Endothelial cell of umbilical vein (primary cell): ENCODE measurements at regions not wholly inside any gene's neighbourhood (a gene's known extent, or its start where the extent isn't known, plus 50 kb on each side); places are given as distances from the start of the nearest gene placed in this dataset.
"Not testable (repeated sequence)": the region's sequence is repeated elsewhere in the genome, so short reads cannot be mapped to it uniquely, and the experiment has no call there.

Source experiments
- BruUV-seq: library from RNA; stranded (reverse); fragments of 400-500 nt; replicated peaks from 2 replicates; lab custom pipeline; 2021; lab: Mats Ljungman, UMichigan
- CTCF ChIA-PET: fragments of 300-600, 350-600 bp; sonication (Branson Sonifier 250); formaldehyde crosslinking; loops from one replicate; lab custom pipeline; 2021; ENCODE audit warnings: antibody characterized with exemption, inconsistent platforms; lab: Charles Lee
- POLR2A ChIA-PET: fragments of 300-600, 350-600 bp; sonication (Branson Sonifier 250); formaldehyde crosslinking; loops from one replicate; lab custom pipeline; 2021; ENCODE audit warnings: antibody characterized with exemption, inconsistent platforms; lab: Charles Lee
- DNase-seq: peaks from one replicate; pipeline ENCODE4 v3.0.0-alpha.2; 2011; ENCODE audit warnings: low read depth, low spot score
- FAIRE-seq: peaks from 2 replicates; lab custom pipeline; 2011; peaks lifted over from hg19 to GRCh38; lab: Jason Lieb, UNC
- H2AFZ ChIP-seq: 2 replicates; pipeline ENCODE4 v1.6.0; 2012; ENCODE audit warnings: low read depth, low read length, control low read depth, inconsistent platforms
- H3K27ac ChIP-seq: 2 replicates; pipeline ENCODE4 v1.5.1; 2011; ENCODE audit warnings: low read depth, mild to moderate bottlenecking, control low read depth, low read length, moderate library complexity; ENCODE audit not compliant: insufficient read depth
- H3K27me3 ChIP-seq, 2 experiments: 2 replicates each; pipeline versions ENCODE4 v1.6.0 to v1.6.1; 2011; ENCODE audit warnings: low read length in 2 of 2, mixed read lengths in 1 of 2; ENCODE audit not compliant: control insufficient read depth in 2 of 2, insufficient read depth in 2 of 2
- H3K36me3 ChIP-seq, 2 experiments: 2 replicates in 1 of 2; 3 replicates in 1 of 2; pipeline ENCODE4 v1.5.1; 2011; ENCODE audit warnings: low read length in 2 of 2, mild to moderate bottlenecking in 1 of 2, moderate library complexity in 1 of 2; ENCODE audit not compliant: control insufficient read depth in 2 of 2, insufficient read depth in 2 of 2; ENCODE audit errors: extremely low read depth in 1 of 2
- H3K4me1 ChIP-seq: 3 replicates; pipeline ENCODE4 v1.5.1; 2011; ENCODE audit warnings: mild to moderate bottlenecking, low read length; ENCODE audit not compliant: control insufficient read depth, insufficient read depth; ENCODE audit errors: extremely low read depth
- H3K4me2 ChIP-seq: 2 replicates; pipeline ENCODE4 v1.6.1; 2011; ENCODE audit warnings: low read length, control low read depth, mixed read lengths; ENCODE audit not compliant: insufficient read depth
- H3K4me3 ChIP-seq, 3 experiments: fragments of 200-600 bp in 1 of 3; sonication (generic), shearing (Covaris generic) in 1 of 3; replicated peaks in 1 of 3; 2 replicates each; pipeline ENCODE4 v1.5.1; 2011 to 2016; ENCODE audit warnings: control low read depth in 3 of 3, low read length in 3 of 3, mild to moderate bottlenecking in 2 of 3, inconsistent platforms in 1 of 3, low read depth in 1 of 3, moderate library complexity in 1 of 3; ENCODE audit not compliant: insufficient read depth in 1 of 3
- H3K79me2 ChIP-seq: 2 replicates; pipeline ENCODE4 v1.6.0; 2012; ENCODE audit warnings: low read length, inconsistent platforms; ENCODE audit not compliant: control insufficient read depth, insufficient read depth
- H3K9ac ChIP-seq: replicated peaks from 2 replicates; pipeline ENCODE3; 2011; ENCODE audit warnings: low read length, control low read depth; ENCODE audit not compliant: insufficient read depth; ENCODE audit errors: extremely low read depth
- H3K9me1 ChIP-seq: replicated peaks from 3 replicates; pipeline ENCODE4 v1.6.0; 2011; ENCODE audit warnings: mild to moderate bottlenecking, low read length; ENCODE audit not compliant: control insufficient read depth, insufficient read depth; ENCODE audit errors: extremely low read depth
- H3K9me3 ChIP-seq: replicated peaks from 2 replicates; pipeline ENCODE4 v1.5.1; 2012; ENCODE audit warnings: low read length, inconsistent platforms; ENCODE audit not compliant: control insufficient read depth, insufficient read depth
- H4K20me1 ChIP-seq: replicated peaks from 2 replicates; pipeline ENCODE3; 2011; ENCODE audit warnings: mild to moderate bottlenecking, low read length; ENCODE audit not compliant: control insufficient read depth, insufficient read depth; ENCODE audit errors: extremely low read depth
- CTCF ChIP-seq, 2 donors: IDR thresholded peaks; 1 replicate in 1 of 2; 2 replicates in 1 of 2; pipeline ENCODE4 v1.5.1; 2011; ENCODE audit warnings: low read length in 2 of 2, mild to moderate bottlenecking in 2 of 2, moderate library complexity in 2 of 2, control low read depth in 1 of 2, inconsistent platforms in 1 of 2, low read depth in 1 of 2; ENCODE audit not compliant: insufficient read depth in 1 of 2; ENCODE audit errors: extremely low read depth in 1 of 2
- EZH2 ChIP-seq: IDR thresholded peaks from 2 replicates; pipeline ENCODE4 v1.6.1; 2012; ENCODE audit warnings: borderline replicate concordance, low read depth, mild to moderate bottlenecking, moderate library complexity, low read length, inconsistent platforms; ENCODE audit not compliant: severe bottlenecking
- FOS ChIP-seq: IDR thresholded peaks from 2 replicates; pipeline ENCODE4 v1.6.1; 2011; ENCODE audit warnings: mild to moderate bottlenecking, low read length, moderate library complexity, borderline replicate concordance; ENCODE audit not compliant: insufficient read depth
- GATA2 ChIP-seq: IDR thresholded peaks from 2 replicates; pipeline ENCODE4 v1.7.0; 2011; ENCODE audit warnings: low read depth, mild to moderate bottlenecking, moderate library complexity, mixed read lengths, low read length; ENCODE audit not compliant: insufficient read length, insufficient read depth
- JUN ChIP-seq: IDR thresholded peaks from 2 replicates; pipeline ENCODE4 v1.6.1; 2011; ENCODE audit warnings: borderline replicate concordance, low read depth; ENCODE audit not compliant: insufficient read length, insufficient read depth
- MAX ChIP-seq: IDR thresholded peaks from 2 replicates; pipeline ENCODE4 v1.6.1; 2011; ENCODE audit not compliant: insufficient read depth, insufficient read length
- MYC ChIP-seq: IDR thresholded peaks from one replicate; pipeline ENCODE4 v1.6.1; 2011; ENCODE audit warnings: mild to moderate bottlenecking, low read depth, low read length
- POLR2A ChIP-seq: IDR thresholded peaks from 2 replicates; pipeline ENCODE4 v1.6.1; 2012; ENCODE audit warnings: low read depth, mild to moderate bottlenecking, control low read depth, low read length
- POLR2AphosphoS5 ChIP-seq: IDR thresholded peaks from 2 replicates; pipeline ENCODE4 v1.6.1; 2012; ENCODE audit warnings: low read depth, mild to moderate bottlenecking, control low read depth, low read length, moderate library complexity; ENCODE audit not compliant: insufficient read depth
- dilution Hi-C: fragments of 300-500 bp; cut with MboI; formaldehyde crosslinking; loops from one replicate; pipeline ENCODE4 v1.15.0; 2019; ENCODE audit warnings: low sequenced_read_pairs; ENCODE audit not compliant: extremely low pct_ligation_motif_present
- intact Hi-C: fragments of 100-400 bp; cut with micrococcal nuclease; formaldehyde crosslinking; loops from one replicate; pipeline ENCODE4 v1.10.0; 2022

GRCh38 chr15:45812200-45812599, 177.4 kb downstream of the SQOR start:
- POLR2A ChIA-PET = no interaction called here
- Histone ChIP-seq H3K9ac (no peak overlapping the region), H3K27ac (no peak overlapping the region), H3K79me2 (no peaks in the 10 kb centered on the region), H3K36me3 (no peaks in the 10 kb centered on the region), H3K9me3 (no peaks in the 10 kb centered on the region), H3K9me1 (no peaks in the 10 kb centered on the region), H4K20me1 (no peaks in the 10 kb centered on the region), H3K4me3 (no peak overlapping the region), H3K4me2 (peak overlapping the region; percentile 52), H3K4me1 (peaks cover 11% of the 10 kb centered on the region), H2AFZ (peak overlapping the region; percentile 42), H3K27me3 (no peaks in the 10 kb centered on the region)
- DNase-seq = peak; percentile 54
- CTCF ChIA-PET = interaction anchor here (1.0 kb wide), 1 partner anchor 107 kb away, joined by 3 read pairs; no protein-coding TSS in a partner anchor
- FAIRE-seq = peak; percentile 83
- no TSS peak for BruUV-seq
- intact Hi-C loops (loop anchor here (5.0 kb wide), 1 partner anchor 275 kb away; no protein-coding TSS in a partner anchor), dilution Hi-C loops (no loop called here)
- no peak for TF ChIP-seq EZH2
- TF ChIP-seq CTCF (IDR thresholded peaks at IDR 0.05; ENCODE audit: extremely low read depth in 1 of 2, insufficient read depth in 1 of 2, low read depth in 1 of 2, low read length in 2 of 2) = no peak
- no peak for TF ChIP-seq JUN
- no peak for TF ChIP-seq GATA2
- TF ChIP-seq MAX = no peak
- TF ChIP-seq MYC = no peak
- TF ChIP-seq FOS = no peak
- TF ChIP-seq POLR2AphosphoS5 = no peak
- no peak for TF ChIP-seq POLR2A

GRCh38 chr15:45817578-45817977, 182.7 kb downstream of the SQOR start:
- FAIRE-seq, H3K4me1 ChIP-seq, CTCF ChIA-PET, H3K9me1 ChIP-seq, H3K36me3 ChIP-seq, H3K9ac ChIP-seq, H3K4me2 ChIP-seq, DNase-seq, H3K4me3 ChIP-seq, intact Hi-C loops, BruUV-seq, H2AFZ ChIP-seq, dilution Hi-C loops, H3K79me2 ChIP-seq, H3K27ac ChIP-seq, POLR2A ChIA-PET, H3K27me3 ChIP-seq, H3K9me3 ChIP-seq, H4K20me1 ChIP-seq: not testable (repeated sequence)
